ENCODE measurements at regions not wholly inside any gene's neighbourhood (a gene's known extent, or its start where the extent isn't known, plus 50 kb on each side); places are given as distances from the start of the nearest gene placed in this dataset.

DNA sequence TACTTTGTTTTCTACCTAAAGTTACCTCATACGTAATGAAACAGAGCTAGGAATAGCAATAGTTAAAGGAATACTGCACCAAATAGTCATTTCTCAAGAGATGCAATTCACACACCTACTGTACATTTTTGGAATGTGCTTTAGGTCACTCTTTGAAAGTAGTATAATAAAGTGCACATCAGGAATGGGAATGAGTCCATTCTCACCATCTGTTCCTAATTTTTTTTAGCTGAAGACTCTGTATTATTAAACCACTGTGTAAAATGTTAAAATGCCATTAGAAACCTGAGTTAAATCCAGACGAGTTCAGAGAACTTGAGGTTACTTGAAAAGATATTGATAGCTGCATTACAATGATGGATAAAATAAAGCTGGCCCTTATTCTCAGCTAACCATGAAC lies 51.9 kb upstream of the EPHA7 start:
- peak; percentile 1 for DNase-seq

Data from fibroblast of upper back skin (primary cell).